ENCODE measurements at regions not wholly inside any gene's neighbourhood (a gene's known extent, or its start where the extent isn't known, plus 50 kb on each side); places are given as distances from the start of the nearest gene placed in this dataset.

DNA sequence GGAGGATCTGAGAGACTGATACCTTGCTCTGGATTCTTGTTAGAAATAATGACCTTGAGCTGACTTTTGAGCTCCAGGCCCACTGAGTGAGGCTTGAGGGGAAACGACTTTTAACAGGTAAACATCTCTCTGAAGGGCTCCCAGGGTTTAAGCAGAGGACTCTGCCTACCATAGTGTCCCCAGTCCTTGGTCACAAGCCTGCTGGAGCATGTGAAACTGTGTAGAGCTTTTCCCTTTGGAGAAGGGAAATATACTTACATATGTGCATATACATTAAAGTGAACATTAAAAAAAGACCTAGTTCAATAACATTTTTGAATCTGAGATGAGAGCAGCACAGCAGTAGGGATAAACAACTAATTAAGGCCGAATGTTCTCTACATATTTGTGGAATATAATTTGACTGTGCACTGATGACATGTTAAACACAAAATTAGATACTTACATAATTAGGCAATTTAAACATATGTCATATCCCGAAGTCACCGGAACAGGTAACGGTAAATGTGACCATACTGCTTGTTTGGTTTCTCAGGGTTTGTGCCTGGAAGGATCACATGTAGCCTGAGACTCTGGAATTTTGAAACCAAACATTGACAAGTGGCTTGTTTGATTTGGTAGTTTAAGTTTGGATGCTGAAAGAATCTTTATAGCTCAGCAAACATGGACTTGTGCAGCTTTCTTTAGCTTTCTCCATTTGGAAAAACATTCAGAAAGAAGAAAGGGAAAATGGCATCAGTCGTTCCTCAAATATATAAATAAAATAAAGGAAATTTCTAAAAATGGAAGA is 266.1 kb upstream of the C2CD4B start:
- TF ChIP-seq REST (IDR thresholded peaks at IDR 0.05; ENCODE audit: low read depth) (no peak), RAD21 (IDR thresholded peaks at IDR 0.05; ENCODE audit: low read depth) (no peak), MAX (IDR thresholded peaks at IDR 0.05) (no peak), TEAD4 (IDR thresholded peaks at IDR 0.05) (no peak), EP300 (IDR thresholded peaks at IDR 0.05; ENCODE audit: borderline replicate concordance) (no peak), CREB1 (IDR thresholded peaks at IDR 0.05; ENCODE audit: low read depth) (no peak), CEBPB (IDR thresholded peaks at IDR 0.05) (no peak), YY1 (IDR thresholded peaks at IDR 0.05; ENCODE audit: low read depth) (no peak), TCF12 (IDR thresholded peaks at IDR 0.05; ENCODE audit: low read depth) (no peak), NFIC (IDR thresholded peaks at IDR 0.05) (no peak)
